Stomach (tissue), 8 donors: ENCODE measurements at regions not wholly inside any gene's neighbourhood (a gene's known extent, or its start where the extent isn't known, plus 50 kb on each side); places are given as distances from the start of the nearest gene placed in this dataset.

ENCODE experiments used
- DNase-seq, 2 donors: peaks; one replicate each; pipeline versions ENCODE4 v3.0.0 to v3.0.0-alpha.2; 2013 to 2019
- H3K27ac ChIP-seq, 5 donors: fragments of 200-600 bp in 4 of 5; sonication (generic) in 4 of 5; one replicate each; pipeline ENCODE4 v1.5.1; 2013 to 2019; ENCODE audit warnings: mild to moderate bottlenecking in 1 of 5, moderate library complexity in 1 of 5
- H3K27me3 ChIP-seq, 3 donors: fragments of 200-600 bp; sonication (generic); one replicate each; pipeline ENCODE4 v1.5.1; 2017 to 2019; ENCODE audit warnings: mixed run types in 1 of 3
- H3K36me3 ChIP-seq, 4 donors: fragments of 200-600 bp; sonication (generic); 1 replicate in 3 of 4; 2 replicates in 1 of 4; pipeline ENCODE4 v1.5.1; 2016 to 2019
- H3K4me1 ChIP-seq, 4 donors: fragments of 200-600 bp; sonication (generic); one replicate each; pipeline ENCODE4 v1.5.1; 2016 to 2019
- H3K4me3 ChIP-seq, 4 donors: fragments of 200-600 bp; sonication (generic) in 3 of 4; one replicate each; pipeline ENCODE4 v1.5.1; 2016 to 2019; ENCODE audit warnings: mild to moderate bottlenecking in 1 of 4
- H3K9me3 ChIP-seq, 4 donors: fragments of 200-600 bp; sonication (generic); one replicate each; pipeline ENCODE4 v1.5.1; 2016 to 2019
- EP300 ChIP-seq: sonication (generic); formaldehyde crosslinking; IDR thresholded peaks from one replicate; pipeline ENCODE4 v1.6.1; 2017; ENCODE audit warnings: antibody characterized with exemption
- POLR2A ChIP-seq, 4 donors: fragments of 450-650 bp; IDR thresholded peaks; one replicate each; pipeline ENCODE4 v1.6.1; 2016; ENCODE audit warnings: antibody characterized with exemption in 4 of 4, control low read depth in 2 of 4, mild to moderate bottlenecking in 1 of 4, moderate library complexity in 1 of 4
- POLR2AphosphoS5 ChIP-seq, 3 donors: sonication (generic); formaldehyde crosslinking; IDR thresholded peaks; one replicate each; pipeline ENCODE4 v1.6.1; 2016; ENCODE audit warnings: antibody characterized with exemption in 3 of 3
- WGBS, 5 donors: extraction: QIAGEN DNeasy Blood & Tissue Kit in 3 of 5; methylation state at CpG; one replicate each; pipeline versions ENCODE4 v1.1.5 to v1.1.7; 2013 to 2018; 5-methylcytosine and 5-hydroxymethylcytosine counted together
- intact Hi-C: fragments of 100-400 bp; cut with DNase I; formaldehyde crosslinking; loops from one replicate; pipeline ENCODE4 v1.15.1; 2023; ENCODE audit warnings: low total_unique reads
- TF ChIP-seq, protein P1 (sequence below), 7 experiments: fragments of 450-650 bp in 4 of 7; fragments of 200-600 bp in 3 of 7; sonication (generic) in 3 of 7; IDR thresholded peaks; one replicate each; pipeline ENCODE4 v1.5.1; 2016 to 2019; ENCODE audit warnings: antibody characterized with exemption in 7 of 7, control low read depth in 2 of 7, mild to moderate bottlenecking in 1 of 7
- donor health status: healthy with polysubstance abuse.
- donor health status: Bipolar disorder and iron deficiency.
- donor health status: healthy.

DNA sequence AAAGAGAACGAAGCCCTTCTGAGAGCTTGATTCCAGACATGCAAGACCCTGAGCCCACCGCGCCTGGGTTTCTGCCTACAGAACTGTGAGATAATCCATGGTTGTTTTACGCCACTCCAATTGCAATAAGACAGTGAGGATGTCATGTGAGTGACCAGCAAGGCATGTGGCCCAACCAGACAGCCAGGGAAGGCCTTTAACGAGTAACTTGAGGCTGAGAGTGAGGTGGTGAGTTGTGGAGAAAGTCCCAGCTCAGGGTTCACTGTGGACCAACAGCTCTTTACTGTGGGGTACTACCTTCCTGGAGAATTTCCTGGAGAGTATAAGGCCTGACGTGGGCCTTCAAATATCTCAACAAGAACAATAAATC, 153.9 kb downstream of the ETS2 start:
- no peak for DNase-seq

DNA sequence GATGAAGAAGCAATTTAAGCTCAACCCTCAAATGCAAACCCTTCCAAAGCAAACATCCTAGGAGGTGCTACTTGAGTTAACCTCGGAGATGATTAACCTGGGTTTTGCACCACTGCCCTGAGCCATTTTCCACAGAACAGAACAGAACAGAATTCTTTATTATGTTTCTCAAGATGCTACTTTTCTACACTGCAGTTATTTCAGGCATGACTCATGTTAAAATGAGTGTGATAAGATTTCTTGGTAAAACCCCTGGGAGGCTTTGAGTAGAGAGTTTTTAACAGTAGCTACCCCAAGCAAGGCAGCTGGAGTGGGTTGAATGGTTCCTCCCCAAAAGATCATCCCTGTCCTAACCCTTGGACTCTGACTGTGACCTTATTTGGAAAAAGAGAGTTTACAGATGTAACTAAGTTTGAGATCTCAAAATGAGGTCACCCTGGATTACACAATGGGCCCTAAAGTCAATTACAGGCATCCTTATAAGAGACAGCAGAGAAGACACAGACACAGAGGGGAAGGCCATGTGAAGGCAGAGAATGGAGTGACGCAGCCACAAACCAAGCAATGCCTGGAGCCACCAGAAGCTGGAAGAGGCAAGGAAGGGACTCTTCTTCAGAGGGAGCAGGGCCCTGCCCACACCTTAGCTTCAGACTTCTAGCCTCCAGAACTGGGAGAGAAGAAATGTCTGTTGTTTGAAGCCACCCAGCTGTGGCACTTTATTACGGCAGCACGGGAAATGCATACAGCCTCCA, 153.4 kb downstream of the ETS2 start:
- no peaks in the 10 kb centered on the region for H3K36me3 ChIP-seq
- no peaks in the 10 kb centered on the region for H3K9me3 ChIP-seq
- 60 to 80% (median 70%) methylated on average over 4 of the region's 4 CpGs for WGBS, 5 donors
- intact Hi-C loops: no loop called here
- peak in 1 of 2 donors; percentile 49 for DNase-seq
- peak overlapping the region; percentile 65 to 89 (median 78) for H3K27ac ChIP-seq
- TF ChIP-seq POLR2A (IDR thresholded peaks at IDR 0.05) (no peak), POLR2AphosphoS5 (IDR thresholded peaks at IDR 0.05) (peak in 2 of 3 donors; percentile 55 to 68)
- no peak overlapping the region for H3K4me3 ChIP-seq
- H3K4me1 ChIP-seq: peaks cover 38 to 48% (median 41%) of the 10 kb centered on the region in 4 donors
- H3K27me3 ChIP-seq: no peaks in the 10 kb centered on the region

More for the DNA sequence above, 153.9 kb downstream of the ETS2 start:
- Histone ChIP-seq H3K9me3 (no peaks in the 10 kb centered on the region), H3K27ac (peak overlapping the region; percentile 37 to 89 (median 78)), H3K27me3 (no peaks in the 10 kb centered on the region), H3K4me1 (peaks cover 38 to 48% (median 39%) of the 10 kb centered on the region in 4 donors), H3K4me3 (no peak overlapping the region), H3K36me3 (no peaks in the 10 kb centered on the region)
- intact Hi-C loops: no loop called here
- TF ChIP-seq, protein P1, sequence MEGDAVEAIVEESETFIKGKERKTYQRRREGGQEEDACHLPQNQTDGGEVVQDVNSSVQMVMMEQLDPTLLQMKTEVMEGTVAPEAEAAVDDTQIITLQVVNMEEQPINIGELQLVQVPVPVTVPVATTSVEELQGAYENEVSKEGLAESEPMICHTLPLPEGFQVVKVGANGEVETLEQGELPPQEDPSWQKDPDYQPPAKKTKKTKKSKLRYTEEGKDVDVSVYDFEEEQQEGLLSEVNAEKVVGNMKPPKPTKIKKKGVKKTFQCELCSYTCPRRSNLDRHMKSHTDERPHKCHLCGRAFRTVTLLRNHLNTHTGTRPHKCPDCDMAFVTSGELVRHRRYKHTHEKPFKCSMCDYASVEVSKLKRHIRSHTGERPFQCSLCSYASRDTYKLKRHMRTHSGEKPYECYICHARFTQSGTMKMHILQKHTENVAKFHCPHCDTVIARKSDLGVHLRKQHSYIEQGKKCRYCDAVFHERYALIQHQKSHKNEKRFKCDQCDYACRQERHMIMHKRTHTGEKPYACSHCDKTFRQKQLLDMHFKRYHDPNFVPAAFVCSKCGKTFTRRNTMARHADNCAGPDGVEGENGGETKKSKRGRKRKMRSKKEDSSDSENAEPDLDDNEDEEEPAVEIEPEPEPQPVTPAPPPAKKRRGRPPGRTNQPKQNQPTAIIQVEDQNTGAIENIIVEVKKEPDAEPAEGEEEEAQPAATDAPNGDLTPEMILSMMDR (IDR thresholded peaks at IDR 0.05): no peak
- TF ChIP-seq EP300 (no peak), POLR2AphosphoS5 (IDR thresholded peaks at IDR 0.05) (no peak), POLR2A (IDR thresholded peaks at IDR 0.05) (no peak)
- 85 to 92% (median 92%) methylated on average over 6 of the region's 6 CpGs for WGBS, 5 donors

DNA sequence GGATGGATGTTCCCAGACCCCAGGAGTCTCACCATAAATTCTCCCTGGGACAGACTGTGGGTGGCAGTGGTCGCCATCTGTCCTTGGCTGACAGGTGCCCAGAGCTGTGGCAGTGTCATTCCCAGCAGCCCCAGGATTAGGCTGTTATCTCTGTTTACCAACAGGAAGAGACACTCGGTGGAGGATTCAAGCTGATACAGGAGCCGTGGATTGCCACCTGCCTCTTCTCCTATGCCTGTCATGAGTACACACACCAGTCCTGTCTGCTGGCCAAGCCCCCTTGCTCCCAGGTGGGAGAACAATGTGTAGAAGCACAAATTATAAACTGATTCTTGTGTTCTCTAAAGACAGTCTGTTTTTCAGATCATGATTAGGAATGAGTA, 152.6 kb downstream of the ETS2 start:
- Histone ChIP-seq H3K27me3 (no peaks in the 10 kb centered on the region), H3K27ac (peak overlapping the region; percentile 42 to 89 (median 78)), H3K36me3 (no peaks in the 10 kb centered on the region), H3K4me1 (peaks cover 38 to 48% (median 43%) of the 10 kb centered on the region in 4 donors), H3K4me3 (no peak overlapping the region), H3K9me3 (no peaks in the 10 kb centered on the region)
- DNase-seq: no peak
- WGBS, 5 donors: 49 to 76% (median 62%) methylated on average over 3 of the region's 3 CpGs
- intact Hi-C loops: no loop called here
- TF ChIP-seq POLR2A (IDR thresholded peaks at IDR 0.05): no peak
- TF ChIP-seq, protein P1 (IDR thresholded peaks at IDR 0.05): no peak
- TF ChIP-seq EP300: no peak
- no peak for TF ChIP-seq POLR2AphosphoS5 (IDR thresholded peaks at IDR 0.05)

DNA sequence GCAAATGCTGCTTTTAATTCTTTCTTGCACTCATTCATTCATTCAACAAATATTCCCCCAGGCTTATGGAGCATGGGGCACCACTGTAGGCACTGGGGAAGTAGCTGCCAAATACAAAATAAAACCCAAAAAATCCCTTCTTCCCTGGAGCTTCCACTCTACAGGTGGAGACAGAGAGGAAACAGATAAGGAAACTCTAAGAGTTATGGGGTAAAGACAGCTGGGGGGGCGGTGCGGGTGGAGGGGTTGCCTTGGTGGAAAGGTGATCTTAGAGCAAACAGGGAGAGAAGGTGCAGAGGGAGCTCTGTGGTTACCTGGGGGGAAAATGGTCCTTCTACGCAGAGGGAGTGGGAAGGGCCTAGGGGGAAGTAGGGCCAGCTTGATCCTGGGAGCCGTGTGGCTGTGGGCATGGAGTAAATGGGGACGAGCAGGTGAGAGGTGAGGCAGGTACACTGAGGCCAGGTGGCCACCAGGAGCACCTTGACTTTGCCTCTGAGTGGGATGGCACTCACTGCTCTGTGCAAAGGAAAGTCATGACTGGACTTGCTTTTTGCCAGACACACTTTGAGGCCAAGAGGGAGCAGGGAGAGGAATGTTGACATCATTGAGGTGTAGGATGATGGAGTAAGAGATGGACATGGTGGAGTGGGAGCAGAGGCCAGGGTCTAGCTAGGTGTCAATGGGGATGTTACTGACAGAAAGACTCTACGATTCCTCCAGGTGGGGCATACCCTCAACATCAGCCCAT, 152.0 kb downstream of the ETS2 start:
- no peaks in the 10 kb centered on the region for H3K36me3 ChIP-seq
- H3K27me3 ChIP-seq: no peaks in the 10 kb centered on the region
- H3K27ac ChIP-seq: peak overlapping the region; percentile 42 to 89 (median 78)
- no peak for TF ChIP-seq EP300
- TF ChIP-seq POLR2A (IDR thresholded peaks at IDR 0.05): no peak
- no peak for TF ChIP-seq POLR2AphosphoS5 (IDR thresholded peaks at IDR 0.05)
- H3K4me3 ChIP-seq: no peak overlapping the region
- 43 to 61% (median 57%) methylated on average over 6 of the region's 6 CpGs for WGBS, 5 donors
- no peak for DNase-seq
- H3K9me3 ChIP-seq: no peaks in the 10 kb centered on the region
- intact Hi-C loops: no loop called here
- H3K4me1 ChIP-seq: peaks cover 38 to 48% (median 44%) of the 10 kb centered on the region in 4 donors

DNA sequence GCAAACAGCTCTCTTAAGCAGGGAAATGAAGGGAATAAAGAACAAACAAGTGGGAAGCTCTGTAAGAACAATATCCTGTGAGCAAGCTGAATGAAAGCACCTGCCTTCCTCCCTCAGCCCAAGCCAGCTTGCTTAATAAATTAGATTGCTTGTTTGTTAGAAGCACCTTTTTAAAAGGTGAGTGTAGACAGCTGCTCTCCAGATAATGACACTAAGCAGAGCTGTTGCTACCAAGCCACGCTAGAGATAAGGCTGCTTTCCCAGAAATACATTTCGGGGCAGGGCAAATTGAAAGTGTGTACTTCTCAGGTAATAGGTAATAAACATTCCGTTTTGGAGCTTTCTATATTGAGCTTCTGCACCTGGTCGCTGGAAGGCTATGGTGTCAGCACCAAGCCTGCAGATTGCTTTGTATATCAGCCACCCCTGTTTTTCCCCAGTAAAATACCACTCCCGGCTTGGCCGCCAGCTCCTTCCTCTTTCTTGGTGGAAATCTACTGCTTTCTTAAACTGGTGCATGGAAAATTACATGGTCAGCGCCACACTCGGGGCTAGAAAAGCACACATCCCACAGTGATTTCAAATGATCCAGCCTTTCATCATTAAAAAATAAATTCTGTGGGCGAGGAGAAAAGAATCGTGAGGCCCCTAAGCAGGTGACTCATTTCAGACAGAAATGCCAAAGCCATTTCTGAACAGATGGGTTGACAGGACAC, 151.3 kb downstream of the ETS2 start:
- WGBS, 5 donors: 28 to 58% (median 34%) methylated on average over 10 of the region's 10 CpGs
- Histone ChIP-seq H3K9me3 (no peaks in the 10 kb centered on the region), H3K4me1 (peaks cover 38 to 48% (median 44%) of the 10 kb centered on the region in 4 donors), H3K27me3 (no peaks in the 10 kb centered on the region), H3K27ac (peak overlapping the region; percentile 42 to 89 (median 78)), H3K36me3 (no peaks in the 10 kb centered on the region), H3K4me3 (no peak overlapping the region)
- TF ChIP-seq POLR2AphosphoS5 (IDR thresholded peaks at IDR 0.05) (peak in 1 of 3 donors; percentile 28), EP300 (no peak), POLR2A (IDR thresholded peaks at IDR 0.05) (no peak)
- TF ChIP-seq, protein P1 (IDR thresholded peaks at IDR 0.05): no peak
- DNase-seq: peak; percentile 61 to 64
- intact Hi-C loops: no loop called here
